T-helper 17 cell (primary cell): ENCODE measurements at regions not wholly inside any gene's neighbourhood (a gene's known extent, or its start where the extent isn't known, plus 50 kb on each side); places are given as distances from the start of the nearest gene placed in this dataset.

ENCODE experiments used
- ATAC-seq: fragments of 150-1000 bp; cut with Tn5 transposase; 2 replicates; pipeline ENCODE4 v1.10.0; 2021; ENCODE audit warnings: mild to moderate bottlenecking, moderate library complexity
- DNase-seq, 3 donors: peaks; one replicate each; pipeline versions ENCODE4 v3.0.0 to v3.0.0-alpha.2; 2020 to 2021
- H3K9me3 ChIP-seq: one replicate; pipeline ENCODE4 v1.7.0; 2013; ENCODE audit warnings: low read length, mild to moderate bottlenecking; ENCODE audit not compliant: control insufficient read depth, poor library complexity, severe bottlenecking
- H3K27ac Mint-ChIP-seq: one replicate; pipeline ENCODE4 v1.8.0; 2022; ENCODE audit warnings: mild to moderate bottlenecking, moderate library complexity, mixed read lengths
- H3K27me3 Mint-ChIP-seq: one replicate; pipeline ENCODE4 v1.8.0; 2022; ENCODE audit warnings: mixed read lengths
- H3K36me3 Mint-ChIP-seq: one replicate; pipeline ENCODE4 v1.8.0; 2022; ENCODE audit warnings: low read depth, mixed read lengths
- H3K4me1 Mint-ChIP-seq: one replicate; pipeline ENCODE4 v1.8.0; 2022; ENCODE audit warnings: mild to moderate bottlenecking, mixed read lengths
- H3K4me3 Mint-ChIP-seq: one replicate; pipeline ENCODE4 v1.8.0; 2022; ENCODE audit warnings: mild to moderate bottlenecking, moderate library complexity, mixed read lengths

DNA sequence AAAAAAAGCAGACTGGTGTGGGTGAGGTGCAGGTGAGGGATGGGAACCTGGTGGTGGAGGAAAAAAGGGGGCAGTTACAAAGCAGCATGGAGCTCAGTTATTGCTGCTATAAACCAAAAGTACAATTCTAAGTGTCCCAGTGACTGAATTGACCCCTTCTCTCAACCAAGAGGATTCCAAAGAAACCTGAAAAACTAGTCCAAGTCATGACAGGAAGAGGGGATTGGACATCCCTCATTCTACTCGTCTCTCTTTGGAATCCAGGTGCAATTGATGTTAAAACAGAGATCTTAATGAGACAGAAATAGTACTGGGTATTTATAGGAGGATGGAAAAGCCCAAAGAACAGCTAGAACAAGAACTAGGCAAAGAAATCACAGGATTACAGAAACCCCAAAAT is 322.3 kb upstream of the IGFBP3 start:
- Mint-ChIP-seq H3K27me3 (no peaks in the 10 kb centered on the region), H3K4me1 (no peaks in the 10 kb centered on the region), H3K36me3 (no peaks in the 10 kb centered on the region), H3K27ac (no peak overlapping the region), H3K4me3 (no peak overlapping the region)
- ATAC-seq (no peak), DNase-seq (no peak)
- H3K9me3 ChIP-seq: no peaks in the 10 kb centered on the region

DNA sequence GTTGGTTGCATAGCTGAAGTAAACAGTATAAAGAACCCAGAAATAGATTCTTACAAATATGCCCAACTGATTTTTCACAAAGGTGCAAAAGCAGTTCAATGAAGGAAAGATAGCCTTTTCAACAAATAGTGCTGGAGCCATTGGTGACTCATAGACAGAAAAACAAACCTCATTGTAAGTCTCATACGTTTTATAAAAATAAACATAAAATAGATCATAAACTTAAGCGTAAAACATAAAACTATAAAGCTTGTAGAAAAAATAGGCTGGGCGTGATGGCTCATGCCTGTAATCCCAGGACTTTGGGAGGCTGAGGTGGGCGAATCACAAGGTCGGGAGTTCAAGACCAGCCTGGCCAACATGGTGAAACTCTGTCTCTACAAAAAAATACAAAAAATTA is 318.8 kb upstream of the IGFBP3 start:
- H3K4me1 Mint-ChIP-seq: no peaks in the 10 kb centered on the region
- H3K9me3 ChIP-seq: no peaks in the 10 kb centered on the region
- no peak overlapping the region for H3K27ac Mint-ChIP-seq
- DNase-seq: no peak
- H3K27me3 Mint-ChIP-seq: no peaks in the 10 kb centered on the region
- H3K36me3 Mint-ChIP-seq: no peaks in the 10 kb centered on the region
- H3K4me3 Mint-ChIP-seq: no peak overlapping the region
- ATAC-seq: no peak

DNA sequence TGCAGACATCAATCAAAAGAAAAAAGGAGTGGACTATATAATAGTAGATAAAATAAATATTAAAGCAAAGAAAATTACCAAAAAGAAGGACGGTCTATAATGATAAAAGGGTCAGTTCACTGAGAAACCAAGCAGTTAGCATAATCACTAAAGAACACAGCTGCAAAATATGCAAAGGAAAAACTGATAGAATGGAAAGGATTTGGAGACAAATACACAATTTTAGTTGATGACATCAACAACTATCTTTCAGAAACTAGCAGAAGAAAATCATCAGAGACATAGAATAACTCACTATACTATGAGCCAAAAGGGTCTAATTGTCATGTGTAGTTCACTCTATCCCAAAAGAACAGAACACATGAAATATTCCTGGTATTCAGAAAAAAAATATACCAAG is 316.4 kb upstream of the IGFBP3 start:
- no peak overlapping the region for H3K4me3 Mint-ChIP-seq
- no peaks in the 10 kb centered on the region for H3K9me3 ChIP-seq
- no peaks in the 10 kb centered on the region for H3K36me3 Mint-ChIP-seq
- H3K4me1 Mint-ChIP-seq: no peaks in the 10 kb centered on the region
- ATAC-seq (no peak), DNase-seq (no peak)
- no peak overlapping the region for H3K27ac Mint-ChIP-seq
- no peaks in the 10 kb centered on the region for H3K27me3 Mint-ChIP-seq

DNA sequence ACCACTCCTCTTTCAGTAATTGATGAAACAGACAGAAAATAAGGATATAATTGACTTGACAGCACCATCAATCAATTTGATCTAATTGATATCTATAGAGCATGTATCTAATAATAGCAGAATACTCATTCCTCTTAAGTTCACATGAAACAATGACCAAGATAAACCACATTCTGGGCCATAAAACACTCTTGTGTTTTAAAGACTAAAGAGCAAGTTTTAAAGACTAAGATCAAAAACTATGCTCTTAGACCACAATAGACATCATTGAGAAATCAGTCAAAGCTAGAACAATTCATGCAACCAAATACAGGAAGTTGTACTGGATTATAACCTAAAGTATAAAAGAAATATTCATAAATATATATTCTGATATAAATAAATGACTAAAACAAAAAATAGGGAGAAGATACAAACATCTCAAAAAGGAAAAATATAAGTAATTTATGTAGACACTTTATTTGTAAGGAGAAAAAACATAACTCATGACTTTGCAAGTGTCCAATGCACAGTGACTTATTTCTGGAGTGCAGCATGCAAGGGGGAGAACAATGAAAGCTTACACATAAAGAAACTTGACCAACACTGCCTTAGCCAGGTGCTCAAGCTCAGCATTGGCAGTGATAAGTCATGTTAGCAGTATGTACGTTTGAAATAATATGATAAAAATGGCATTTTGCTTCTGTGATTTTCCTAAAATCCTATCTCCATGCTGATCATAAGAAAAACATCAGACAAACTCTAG is 312.7 kb upstream of the IGFBP3 start:
- no peak overlapping the region for H3K27ac Mint-ChIP-seq
- H3K36me3 Mint-ChIP-seq: no peaks in the 10 kb centered on the region
- H3K4me3 Mint-ChIP-seq: no peak overlapping the region

DNA sequence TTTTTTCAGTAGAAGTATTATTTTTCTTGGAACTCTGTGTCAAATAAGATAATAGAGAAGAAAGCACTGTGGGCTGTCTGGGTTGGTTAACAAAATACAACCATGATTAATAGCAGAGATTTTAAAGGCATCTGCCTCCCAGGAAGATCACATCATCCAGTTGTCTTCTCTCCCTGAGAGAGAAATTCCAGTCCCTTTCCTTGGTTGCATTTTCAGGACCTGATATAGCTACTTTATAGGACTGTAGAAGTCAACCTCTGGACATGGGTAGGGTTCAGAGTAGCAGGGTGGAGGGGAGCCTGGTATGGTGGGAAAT is 309.9 kb upstream of the IGFBP3 start:
- no peak overlapping the region for H3K27ac Mint-ChIP-seq
- H3K4me3 Mint-ChIP-seq: no peak overlapping the region
- ATAC-seq: no peak
- H3K27me3 Mint-ChIP-seq: no peaks in the 10 kb centered on the region
- no peaks in the 10 kb centered on the region for H3K36me3 Mint-ChIP-seq
- no peak for DNase-seq
- H3K9me3 ChIP-seq: no peaks in the 10 kb centered on the region
- no peaks in the 10 kb centered on the region for H3K4me1 Mint-ChIP-seq

More for the DNA sequence above, 312.7 kb upstream of the IGFBP3 start:
- H3K4me1 Mint-ChIP-seq: no peaks in the 10 kb centered on the region
- no peak for DNase-seq
- no peak for ATAC-seq
- H3K9me3 ChIP-seq: no peaks in the 10 kb centered on the region
- H3K27me3 Mint-ChIP-seq: no peaks in the 10 kb centered on the region

DNA sequence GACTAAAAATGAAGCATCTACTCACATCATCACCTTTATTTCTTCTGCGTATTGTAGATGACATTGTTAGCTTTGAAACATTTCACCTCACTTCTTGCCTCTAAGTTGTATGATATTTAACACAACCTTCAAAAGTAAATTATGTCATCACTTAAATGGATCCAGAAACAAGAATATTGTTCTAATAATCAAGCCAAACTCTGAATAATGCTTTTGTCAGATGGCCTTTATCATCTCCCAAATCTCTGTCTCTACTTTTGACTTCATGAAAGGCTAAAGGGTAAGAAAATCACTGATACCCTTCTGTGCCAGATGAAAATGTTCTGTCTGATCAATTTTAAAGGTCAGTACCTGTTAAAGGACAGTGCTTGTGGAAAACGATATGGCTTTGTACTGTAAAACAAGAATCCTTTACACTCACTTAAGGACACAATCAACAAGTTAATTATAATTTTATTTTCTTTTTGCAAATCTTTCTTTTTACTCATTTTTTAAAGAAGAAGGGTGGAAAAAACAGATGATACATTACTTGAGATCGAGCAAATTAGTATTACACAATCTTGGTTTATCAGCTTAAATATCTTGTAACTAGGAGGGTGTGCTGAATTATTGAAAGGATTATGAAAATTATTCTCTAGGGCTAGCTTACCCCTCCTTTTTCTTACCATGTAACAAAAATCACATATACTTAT is 309.4 kb upstream of the IGFBP3 start:
- ATAC-seq: no peak
- H3K27ac Mint-ChIP-seq: no peak overlapping the region
- H3K4me1 Mint-ChIP-seq: no peaks in the 10 kb centered on the region
- no peaks in the 10 kb centered on the region for H3K27me3 Mint-ChIP-seq
- DNase-seq: no peak
- H3K9me3 ChIP-seq: no peaks in the 10 kb centered on the region
- H3K36me3 Mint-ChIP-seq: no peaks in the 10 kb centered on the region
- no peak overlapping the region for H3K4me3 Mint-ChIP-seq

DNA sequence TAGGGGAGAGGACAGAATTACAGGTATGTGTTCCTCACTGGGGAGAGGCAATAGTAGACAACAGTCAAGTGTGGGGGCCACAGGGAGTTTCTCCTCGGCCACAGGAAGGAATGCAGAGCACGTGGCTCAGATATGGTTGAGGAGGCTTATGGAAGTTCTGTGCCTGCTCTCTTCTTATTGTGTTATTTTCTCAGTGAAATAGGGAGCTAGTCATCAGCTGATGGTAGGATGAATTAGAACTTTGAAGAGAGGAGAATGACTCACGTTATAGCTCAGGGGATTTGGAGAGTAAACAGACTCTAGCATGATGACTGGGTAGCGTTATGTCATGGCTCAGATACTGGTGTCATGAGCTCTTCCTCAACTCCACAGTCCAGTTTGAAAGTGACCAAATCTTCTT is 308.3 kb upstream of the IGFBP3 start:
- H3K4me3 Mint-ChIP-seq: no peak overlapping the region
- no peaks in the 10 kb centered on the region for H3K4me1 Mint-ChIP-seq
- no peak for ATAC-seq
- no peaks in the 10 kb centered on the region for H3K36me3 Mint-ChIP-seq
- no peak overlapping the region for H3K27ac Mint-ChIP-seq
- H3K9me3 ChIP-seq: no peaks in the 10 kb centered on the region
- DNase-seq: no peak
- H3K27me3 Mint-ChIP-seq: no peaks in the 10 kb centered on the region

DNA sequence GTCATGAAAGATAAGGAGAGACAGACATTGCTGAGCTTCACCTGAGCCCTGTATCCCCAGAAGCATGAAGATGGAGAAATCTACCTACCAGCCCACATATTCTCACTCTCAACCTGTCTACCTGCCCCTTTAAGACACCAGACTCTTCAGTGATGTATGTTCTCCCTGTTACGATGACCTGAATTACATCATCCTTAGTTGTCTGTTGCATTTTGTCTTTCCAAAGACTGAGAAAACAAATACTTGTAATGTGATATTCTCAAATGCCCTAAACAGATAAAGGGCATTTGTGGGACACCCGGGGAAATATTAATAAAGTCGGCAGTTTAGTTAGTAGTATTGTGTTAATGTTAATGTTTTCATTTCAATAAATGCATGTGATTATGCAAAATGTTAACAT is 305.8 kb upstream of the IGFBP3 start:
- Mint-ChIP-seq H3K4me1 (no peaks in the 10 kb centered on the region), H3K36me3 (no peaks in the 10 kb centered on the region), H3K27me3 (no peaks in the 10 kb centered on the region), H3K27ac (no peak overlapping the region), H3K4me3 (no peak overlapping the region)
- DNase-seq (no peak), ATAC-seq (no peak)
- H3K9me3 ChIP-seq: no peaks in the 10 kb centered on the region

DNA sequence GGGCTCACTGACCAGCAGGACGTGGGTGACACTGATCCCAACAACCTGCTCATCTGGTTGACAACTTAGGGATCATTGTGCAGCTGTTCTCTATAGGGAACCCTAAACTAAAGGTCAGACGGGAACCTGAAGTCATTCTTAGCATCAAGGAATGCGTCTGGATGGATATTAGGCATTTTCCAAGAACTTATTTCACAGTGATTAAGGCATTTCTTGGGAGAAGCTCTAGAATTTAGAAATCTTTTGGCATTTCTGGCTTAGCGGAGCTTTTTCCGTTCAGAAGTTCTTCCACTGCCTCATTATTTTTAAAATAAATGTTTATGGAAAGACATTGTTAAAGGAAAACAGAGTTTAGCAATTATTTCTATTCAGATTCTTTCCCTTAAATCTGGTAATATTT is 303.3 kb upstream of the IGFBP3 start:
- no peak overlapping the region for H3K4me3 Mint-ChIP-seq
- DNase-seq (no peak), ATAC-seq (no peak)
- H3K36me3 Mint-ChIP-seq: no peaks in the 10 kb centered on the region
- no peaks in the 10 kb centered on the region for H3K9me3 ChIP-seq
- H3K4me1 Mint-ChIP-seq: no peaks in the 10 kb centered on the region
- no peaks in the 10 kb centered on the region for H3K27me3 Mint-ChIP-seq
- no peak overlapping the region for H3K27ac Mint-ChIP-seq

DNA sequence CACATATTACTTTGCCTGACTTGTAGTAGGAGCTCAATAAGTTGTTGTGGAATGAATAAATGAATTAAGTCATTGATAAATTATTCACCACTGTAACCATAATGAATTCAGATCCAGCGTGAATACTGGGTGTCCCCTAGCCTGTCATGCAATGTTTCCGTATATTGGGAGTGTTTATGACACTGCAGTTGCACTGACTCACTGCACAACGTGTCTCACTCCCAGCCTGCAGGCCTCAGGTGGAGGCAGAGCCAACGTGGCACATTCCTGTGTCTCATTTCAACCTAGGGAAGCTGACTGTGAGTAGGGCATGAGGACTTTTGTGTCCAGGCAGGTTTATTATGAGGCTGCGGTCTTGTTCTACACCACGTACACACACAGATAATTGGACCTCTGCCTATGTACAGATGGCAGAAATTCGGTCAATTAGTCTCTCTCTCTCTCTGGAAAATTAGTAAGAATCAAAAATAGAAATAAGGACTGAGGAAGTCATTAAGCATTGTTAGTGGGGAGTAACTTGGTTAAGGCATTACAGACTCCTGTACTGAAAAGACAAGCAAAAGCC is 299.1 kb upstream of the IGFBP3 start:
- no peak for ATAC-seq
- no peak for DNase-seq
- no peaks in the 10 kb centered on the region for H3K36me3 Mint-ChIP-seq
- H3K27ac Mint-ChIP-seq: no peak overlapping the region
- H3K9me3 ChIP-seq: no peaks in the 10 kb centered on the region
- H3K4me1 Mint-ChIP-seq: no peaks in the 10 kb centered on the region
- no peak overlapping the region for H3K4me3 Mint-ChIP-seq
- no peaks in the 10 kb centered on the region for H3K27me3 Mint-ChIP-seq

DNA sequence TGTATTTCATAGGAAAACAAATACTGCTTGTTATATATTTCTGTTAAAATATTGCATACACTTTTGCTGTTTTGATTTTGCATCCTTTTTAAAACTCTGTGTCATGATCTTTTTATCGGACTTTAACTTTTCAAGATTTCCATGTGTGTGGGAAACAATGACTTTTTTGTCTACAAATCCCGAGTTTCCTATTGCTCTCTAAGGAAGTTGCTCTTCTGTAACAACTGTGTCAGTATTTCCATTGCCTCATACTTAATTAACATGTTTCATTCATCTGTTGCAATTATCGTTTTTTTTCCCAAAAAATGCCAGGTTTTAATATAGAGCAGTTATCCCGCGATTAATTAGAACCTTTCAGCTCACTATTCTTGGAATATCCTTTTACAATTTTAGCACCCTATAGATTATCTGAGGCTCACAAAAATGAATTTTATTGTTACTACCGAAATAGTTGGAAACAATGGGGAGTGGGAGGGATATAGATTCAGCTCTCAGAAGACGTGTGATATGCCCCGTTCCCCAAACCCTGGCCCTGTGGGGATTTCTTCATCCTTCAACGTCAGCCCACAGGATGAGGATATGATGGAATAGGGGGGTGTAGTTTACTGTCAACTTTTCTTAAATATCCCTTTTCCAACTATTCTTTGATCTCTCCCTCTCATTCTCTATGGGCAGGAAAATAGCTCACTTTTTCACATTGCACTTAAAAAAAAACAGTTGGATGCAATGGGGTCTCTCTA is 297.6 kb upstream of the IGFBP3 start:
- H3K4me3 Mint-ChIP-seq: no peak overlapping the region
- no peak overlapping the region for H3K27ac Mint-ChIP-seq
- no peaks in the 10 kb centered on the region for H3K9me3 ChIP-seq
- no peaks in the 10 kb centered on the region for H3K4me1 Mint-ChIP-seq
- no peak for ATAC-seq
- H3K27me3 Mint-ChIP-seq: no peaks in the 10 kb centered on the region
- H3K36me3 Mint-ChIP-seq: no peaks in the 10 kb centered on the region
- DNase-seq: no peak

DNA sequence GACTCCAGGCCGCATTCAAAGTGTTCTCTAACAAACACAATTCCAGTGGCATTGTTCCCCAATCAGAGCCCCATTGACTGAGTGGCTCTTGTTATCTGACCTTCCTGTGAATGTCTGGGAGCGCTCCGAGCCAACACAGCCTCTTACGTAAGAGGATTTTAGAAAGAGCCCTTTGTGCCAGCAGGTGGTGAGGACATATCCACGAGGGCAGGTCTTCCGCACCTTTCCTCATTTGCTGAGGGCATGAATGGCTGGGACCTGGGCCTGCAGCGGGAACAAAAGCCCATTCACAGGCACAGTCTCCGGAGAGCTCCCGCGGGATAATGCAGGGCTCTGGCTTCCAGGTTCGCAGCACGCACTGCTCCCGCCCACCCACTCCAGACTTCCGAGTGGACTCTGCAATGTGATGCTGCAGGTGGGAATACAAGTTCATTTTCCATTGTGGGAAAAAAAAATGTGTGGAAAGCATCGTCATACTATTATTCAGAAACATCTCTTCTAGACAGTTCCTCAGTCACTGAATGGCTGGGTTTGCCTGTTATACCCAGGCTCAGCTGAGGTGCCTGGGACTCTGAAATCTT is 295.0 kb upstream of the IGFBP3 start:
- no peaks in the 10 kb centered on the region for H3K36me3 Mint-ChIP-seq
- no peaks in the 10 kb centered on the region for H3K9me3 ChIP-seq
- no peak overlapping the region for H3K4me3 Mint-ChIP-seq
- no peak overlapping the region for H3K27ac Mint-ChIP-seq
- H3K27me3 Mint-ChIP-seq: no peaks in the 10 kb centered on the region
- DNase-seq (no peak), ATAC-seq (no peak)
- H3K4me1 Mint-ChIP-seq: no peaks in the 10 kb centered on the region

DNA sequence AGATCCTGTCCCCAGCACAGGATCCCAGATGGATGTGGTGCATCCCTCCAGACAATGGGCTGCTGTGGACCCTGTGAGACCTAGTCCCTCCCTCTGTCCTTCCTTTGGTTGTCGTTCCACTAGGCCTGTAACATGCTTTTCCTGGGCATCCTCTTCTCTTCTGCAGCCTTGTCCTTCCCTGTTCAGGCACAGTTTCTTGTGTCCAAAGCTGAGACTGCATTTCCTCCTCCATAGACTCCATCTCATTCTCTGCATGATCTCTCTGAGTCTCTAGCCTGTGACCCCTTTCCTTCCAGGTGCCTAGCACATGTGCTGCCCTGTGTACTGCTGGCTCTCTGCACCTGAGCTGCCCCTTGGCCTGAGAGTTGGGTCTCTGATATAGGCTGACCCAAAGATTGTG is 293.5 kb upstream of the IGFBP3 start:
- ATAC-seq (no peak), DNase-seq (no peak)
- no peaks in the 10 kb centered on the region for H3K4me1 Mint-ChIP-seq
- no peak overlapping the region for H3K27ac Mint-ChIP-seq
- no peaks in the 10 kb centered on the region for H3K27me3 Mint-ChIP-seq
- no peak overlapping the region for H3K4me3 Mint-ChIP-seq
- H3K9me3 ChIP-seq: no peaks in the 10 kb centered on the region
- H3K36me3 Mint-ChIP-seq: no peaks in the 10 kb centered on the region
